PC-9 (cell line): ENCODE measurements at regions not wholly inside any gene's neighbourhood (a gene's known extent, or its start where the extent isn't known, plus 50 kb on each side); places are given as distances from the start of the nearest gene placed in this dataset.

Source experiments
- CTCF ChIP-seq: fragments of 200-600 bp; sonication (generic); conservative IDR thresholded peaks from 2 replicates; pipeline ENCODE4 v1.6.1; 2017; ENCODE audit warnings: mixed run types, antibody characterized with exemption, mild to moderate bottlenecking, moderate library complexity
- EZH2 ChIP-seq: fragments of 200-600 bp; sonication (generic); IDR thresholded peaks from 2 replicates; pipeline ENCODE4 v1.8.0; 2017; ENCODE audit warnings: antibody characterized with exemption, low read depth

GRCh38 chr7:84339306-84339705 lies 144.7 kb upstream of the SEMA3A start:
- TF ChIP-seq CTCF: no peak
- no peak for TF ChIP-seq EZH2
